ENCODE measurements at regions not wholly inside any gene's neighbourhood (a gene's known extent, or its start where the extent isn't known, plus 50 kb on each side); places are given as distances from the start of the nearest gene placed in this dataset.

DNA sequence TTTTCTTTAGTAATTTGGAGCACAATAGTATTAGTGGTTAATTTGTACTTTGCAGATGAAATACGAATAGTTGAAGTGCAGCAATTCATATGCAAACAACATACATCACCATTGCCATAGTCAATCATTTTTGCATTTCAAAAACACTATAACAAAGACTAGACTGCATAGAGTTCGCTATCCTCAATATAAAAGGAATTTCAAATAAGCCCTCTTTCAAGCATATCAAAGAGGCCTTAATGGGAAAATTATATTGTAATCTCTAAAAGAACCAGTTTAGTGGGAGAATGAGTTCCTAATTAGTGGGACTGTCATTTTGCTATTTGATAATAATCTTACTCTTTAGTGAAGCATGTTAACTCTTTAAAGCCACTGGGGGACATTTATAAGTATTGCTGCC lies 2302.3 kb upstream of the C9orf72 start:
- TF ChIP-seq POLR2AphosphoS5 (IDR thresholded peaks at IDR 0.05; ENCODE audit: insufficient read depth, low read depth, low read length) = no peak
- TF ChIP-seq, protein P1, sequence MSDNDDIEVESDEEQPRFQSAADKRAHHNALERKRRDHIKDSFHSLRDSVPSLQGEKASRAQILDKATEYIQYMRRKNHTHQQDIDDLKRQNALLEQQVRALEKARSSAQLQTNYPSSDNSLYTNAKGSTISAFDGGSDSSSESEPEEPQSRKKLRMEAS (IDR thresholded peaks at IDR 0.05; ENCODE audit: insufficient read depth, insufficient read length) = no peak
- TF ChIP-seq, protein P2, sequence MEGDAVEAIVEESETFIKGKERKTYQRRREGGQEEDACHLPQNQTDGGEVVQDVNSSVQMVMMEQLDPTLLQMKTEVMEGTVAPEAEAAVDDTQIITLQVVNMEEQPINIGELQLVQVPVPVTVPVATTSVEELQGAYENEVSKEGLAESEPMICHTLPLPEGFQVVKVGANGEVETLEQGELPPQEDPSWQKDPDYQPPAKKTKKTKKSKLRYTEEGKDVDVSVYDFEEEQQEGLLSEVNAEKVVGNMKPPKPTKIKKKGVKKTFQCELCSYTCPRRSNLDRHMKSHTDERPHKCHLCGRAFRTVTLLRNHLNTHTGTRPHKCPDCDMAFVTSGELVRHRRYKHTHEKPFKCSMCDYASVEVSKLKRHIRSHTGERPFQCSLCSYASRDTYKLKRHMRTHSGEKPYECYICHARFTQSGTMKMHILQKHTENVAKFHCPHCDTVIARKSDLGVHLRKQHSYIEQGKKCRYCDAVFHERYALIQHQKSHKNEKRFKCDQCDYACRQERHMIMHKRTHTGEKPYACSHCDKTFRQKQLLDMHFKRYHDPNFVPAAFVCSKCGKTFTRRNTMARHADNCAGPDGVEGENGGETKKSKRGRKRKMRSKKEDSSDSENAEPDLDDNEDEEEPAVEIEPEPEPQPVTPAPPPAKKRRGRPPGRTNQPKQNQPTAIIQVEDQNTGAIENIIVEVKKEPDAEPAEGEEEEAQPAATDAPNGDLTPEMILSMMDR (IDR thresholded peaks at IDR 0.05; ENCODE audit: extremely low read depth in 1 of 2, insufficient read depth in 1 of 2, low read depth in 1 of 2, low read length in 2 of 2) = no peak
- TF ChIP-seq MYC (IDR thresholded peaks at IDR 0.05; ENCODE audit: low read depth, low read length) = no peak
